ENCODE measurements at regions not wholly inside any gene's neighbourhood (a gene's known extent, or its start where the extent isn't known, plus 50 kb on each side); places are given as distances from the start of the nearest gene placed in this dataset.

- no peak for TF ChIP-seq CTCF (IDR thresholded peaks at IDR 0.05; ENCODE audit: low read depth, low read length)
- no peak for DNase-seq (ENCODE audit: low read depth, low spot score)
- H3K4me3 ChIP-seq (ENCODE audit: low read depth, low read length), result no peak overlapping the region
- H3K27me3 ChIP-seq (ENCODE audit: control insufficient read depth, insufficient read depth, low read length), result peaks cover 1% of the 10 kb centered on the region
- no peak overlapping the region for H3K27ac ChIP-seq (ENCODE audit: low read depth, low read length)
- ChIA-PET POLR2A (no interaction called here), CTCF (interaction anchor here (1.2 kb wide), 1 partner anchor 9 kb away, joined by 3 read pairs; no protein-coding TSS in a partner anchor)
- peaks cover 3% of the 10 kb centered on the region; the same call in 1 of the 2 replicates for H3K9me3 ChIP-seq (ENCODE audit: control insufficient read depth, insufficient read depth, low read length)
These were observed 404.6 kb downstream of the GADD45G start for GRCh38 chr9:90009447-90009846.

- no peak overlapping the region for H3K27ac ChIP-seq (ENCODE audit: low read depth, low read length)
- no peaks in the 10 kb centered on the region for H3K27me3 ChIP-seq (ENCODE audit: control insufficient read depth, insufficient read depth, low read length)
- ChIA-PET CTCF (no interaction called here), POLR2A (no interaction called here)
- no peak overlapping the region for H3K4me3 ChIP-seq (ENCODE audit: low read depth, low read length)
- H3K9me3 ChIP-seq (ENCODE audit: control insufficient read depth, insufficient read depth, low read length), result no peaks in the 10 kb centered on the region
- TF ChIP-seq CTCF (IDR thresholded peaks at IDR 0.05; ENCODE audit: low read depth, low read length), result no peak
- DNase-seq (ENCODE audit: low read depth, low spot score), result no peak
These were observed 406.0 kb downstream of the GADD45G start for GRCh38 chr9:90010793-90011192.

GRCh38 chr9:90012949-90013348, 408.1 kb downstream of the GADD45G start:
- Histone ChIP-seq H3K9me3 (ENCODE audit: control insufficient read depth, insufficient read depth, low read length) (no peaks in the 10 kb centered on the region), H3K27me3 (ENCODE audit: control insufficient read depth, insufficient read depth, low read length) (no peaks in the 10 kb centered on the region), H3K27ac (ENCODE audit: low read depth, low read length) (no peak overlapping the region), H3K4me3 (ENCODE audit: low read depth, low read length) (no peak overlapping the region)
- TF ChIP-seq CTCF (IDR thresholded peaks at IDR 0.05; ENCODE audit: low read depth, low read length), result no peak
- CTCF ChIA-PET, result no interaction called here
- POLR2A ChIA-PET, result no interaction called here
- DNase-seq (ENCODE audit: low read depth, low spot score), result no peak

GRCh38 chr9:90013778-90014177, 409.0 kb downstream of the GADD45G start:
- no peak for DNase-seq (ENCODE audit: low read depth, low spot score)
- no peaks in the 10 kb centered on the region for H3K9me3 ChIP-seq (ENCODE audit: control insufficient read depth, insufficient read depth, low read length)
- CTCF ChIA-PET, result no interaction called here
- POLR2A ChIA-PET, result no interaction called here
- H3K27ac ChIP-seq (ENCODE audit: low read depth, low read length), result no peak overlapping the region
- no peaks in the 10 kb centered on the region for H3K27me3 ChIP-seq (ENCODE audit: control insufficient read depth, insufficient read depth, low read length)
- no peak overlapping the region for H3K4me3 ChIP-seq (ENCODE audit: low read depth, low read length)
- no peak for TF ChIP-seq CTCF (IDR thresholded peaks at IDR 0.05; ENCODE audit: low read depth, low read length)

DNA sequence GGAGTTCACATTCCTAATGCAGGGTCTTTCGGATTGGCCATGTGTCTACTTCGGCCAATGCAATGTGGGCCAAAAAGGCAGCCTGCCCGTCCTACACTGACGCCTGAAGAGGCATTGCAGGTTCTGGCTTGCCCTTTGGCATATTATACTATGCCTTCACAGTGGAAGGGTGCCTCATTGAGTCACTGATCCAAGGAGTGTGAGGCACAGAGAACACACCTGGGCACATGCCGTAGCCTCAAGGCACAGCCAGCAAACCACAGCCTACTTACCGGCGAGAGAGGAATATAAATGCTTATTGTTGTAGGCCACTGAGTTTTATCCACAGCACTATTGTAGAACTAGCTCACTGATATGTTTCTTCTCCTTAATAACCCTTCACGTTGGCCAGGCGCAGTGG, 409.6 kb downstream of the GADD45G start:
- no peak for DNase-seq (ENCODE audit: low read depth, low spot score)
- no peak for TF ChIP-seq CTCF (IDR thresholded peaks at IDR 0.05; ENCODE audit: low read depth, low read length)
- Histone ChIP-seq H3K27me3 (ENCODE audit: control insufficient read depth, insufficient read depth, low read length) (no peaks in the 10 kb centered on the region), H3K27ac (ENCODE audit: low read depth, low read length) (no peak overlapping the region), H3K9me3 (ENCODE audit: control insufficient read depth, insufficient read depth, low read length) (no peaks in the 10 kb centered on the region), H3K4me3 (ENCODE audit: low read depth, low read length) (no peak overlapping the region)
- ChIA-PET CTCF (no interaction called here), POLR2A (no interaction called here)

Data from AG04450 (cell line).